ENCODE measurements at regions not wholly inside any gene's neighbourhood (a gene's known extent, or its start where the extent isn't known, plus 50 kb on each side); places are given as distances from the start of the nearest gene placed in this dataset.

DNA sequence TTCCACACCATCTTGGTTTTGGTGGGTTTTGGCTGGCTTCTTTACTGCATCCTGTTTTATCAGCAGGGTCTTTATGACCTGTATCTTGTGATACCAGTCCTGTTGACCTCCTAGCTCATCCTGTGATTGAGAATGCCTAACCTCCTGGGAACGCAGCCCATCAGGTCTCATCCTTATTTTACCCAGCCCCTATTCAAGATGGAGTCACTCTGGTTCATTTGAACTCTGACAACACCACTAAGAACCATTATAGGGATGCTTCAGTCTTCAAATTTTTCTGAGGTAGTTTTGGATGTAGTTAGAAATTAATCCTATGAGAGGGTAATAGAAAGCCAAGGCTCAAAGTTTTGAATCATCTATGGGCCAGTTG lies 287.8 kb upstream of the SLC39A10 start:
- TF ChIP-seq HDAC2 (IDR thresholded peaks at IDR 0.05) (no peak), POLR2A (IDR thresholded peaks at IDR 0.05; ENCODE audit: low read length) (no peak)
